Type B pancreatic cell (in vitro differentiated cells): ENCODE measurements at regions not wholly inside any gene's neighbourhood (a gene's known extent, or its start where the extent isn't known, plus 50 kb on each side); places are given as distances from the start of the nearest gene placed in this dataset.
"Not testable (repeated sequence)": the region's sequence is repeated elsewhere in the genome, so short reads cannot be mapped to it uniquely, and the experiment has no call there.

Source experiments
- DNase-seq: peaks from one replicate; pipeline ENCODE4 v3.0.0; 2021; ENCODE audit warnings: mixed read lengths; ENCODE audit not compliant: unreplicated experiment; ENCODE audit errors: extremely low spot score
- H3K27ac Mint-ChIP-seq: 2 replicates; pipeline ENCODE4 v1.8.0; 2021; ENCODE audit warnings: mild to moderate bottlenecking, mixed read lengths
- H3K27me3 Mint-ChIP-seq: 2 replicates; pipeline ENCODE4 v1.8.0; 2021; ENCODE audit warnings: mixed read lengths
- H3K36me3 Mint-ChIP-seq: 2 replicates; pipeline ENCODE4 v1.8.0; 2021; ENCODE audit warnings: mixed read lengths
- H3K4me1 Mint-ChIP-seq: one replicate; pipeline ENCODE4 v1.8.0; 2021; ENCODE audit warnings: mixed read lengths; ENCODE audit not compliant: unreplicated experiment
- H3K4me3 Mint-ChIP-seq: 2 replicates; pipeline ENCODE4 v1.8.0; 2021; ENCODE audit warnings: mild to moderate bottlenecking, mixed read lengths
- H3K9me3 Mint-ChIP-seq: 2 replicates; pipeline ENCODE4 v1.8.0; 2021; ENCODE audit warnings: mixed read lengths
- TF ChIP-seq, protein P1 (sequence below): fragments of 200-600 bp; sonication (generic); conservative IDR thresholded peaks from 2 replicates; pipeline ENCODE4 v1.5.0; 2021; ENCODE audit warnings: antibody characterized with exemption, mild to moderate bottlenecking

- no peaks in the 10 kb centered on the region for H3K9me3 Mint-ChIP-seq
- H3K4me1 Mint-ChIP-seq, result no peaks in the 10 kb centered on the region
- no peaks in the 10 kb centered on the region for H3K36me3 Mint-ChIP-seq
- no peak for DNase-seq
- H3K27me3 Mint-ChIP-seq, result no peaks in the 10 kb centered on the region
- TF ChIP-seq, protein P1, sequence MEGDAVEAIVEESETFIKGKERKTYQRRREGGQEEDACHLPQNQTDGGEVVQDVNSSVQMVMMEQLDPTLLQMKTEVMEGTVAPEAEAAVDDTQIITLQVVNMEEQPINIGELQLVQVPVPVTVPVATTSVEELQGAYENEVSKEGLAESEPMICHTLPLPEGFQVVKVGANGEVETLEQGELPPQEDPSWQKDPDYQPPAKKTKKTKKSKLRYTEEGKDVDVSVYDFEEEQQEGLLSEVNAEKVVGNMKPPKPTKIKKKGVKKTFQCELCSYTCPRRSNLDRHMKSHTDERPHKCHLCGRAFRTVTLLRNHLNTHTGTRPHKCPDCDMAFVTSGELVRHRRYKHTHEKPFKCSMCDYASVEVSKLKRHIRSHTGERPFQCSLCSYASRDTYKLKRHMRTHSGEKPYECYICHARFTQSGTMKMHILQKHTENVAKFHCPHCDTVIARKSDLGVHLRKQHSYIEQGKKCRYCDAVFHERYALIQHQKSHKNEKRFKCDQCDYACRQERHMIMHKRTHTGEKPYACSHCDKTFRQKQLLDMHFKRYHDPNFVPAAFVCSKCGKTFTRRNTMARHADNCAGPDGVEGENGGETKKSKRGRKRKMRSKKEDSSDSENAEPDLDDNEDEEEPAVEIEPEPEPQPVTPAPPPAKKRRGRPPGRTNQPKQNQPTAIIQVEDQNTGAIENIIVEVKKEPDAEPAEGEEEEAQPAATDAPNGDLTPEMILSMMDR, result no peak
- no peak overlapping the region for H3K4me3 Mint-ChIP-seq
- H3K27ac Mint-ChIP-seq, result no peak overlapping the region
These were observed 928.9 kb upstream of the C9orf72 start for GRCh38 chr9:28502189-28502588.

DNA sequence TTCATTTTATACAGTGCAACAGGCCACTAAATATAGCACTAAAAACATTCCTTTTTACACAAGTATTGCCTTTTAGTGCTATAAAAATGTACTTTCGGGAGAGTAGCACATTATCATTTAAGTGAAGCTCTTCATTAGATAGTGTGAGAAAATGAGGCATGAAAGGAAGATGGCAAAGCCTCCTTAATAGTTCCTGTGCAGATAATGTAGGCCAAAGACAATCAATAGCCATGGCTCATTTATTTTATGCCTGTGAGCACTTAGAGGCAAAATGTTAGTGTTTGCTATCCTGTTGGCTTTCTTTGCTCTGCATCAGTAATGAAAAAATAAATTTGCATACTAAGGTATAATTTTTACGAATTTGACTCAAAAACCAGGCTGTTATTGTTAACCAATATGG lies 929.5 kb upstream of the C9orf72 start:
- Mint-ChIP-seq H3K27me3 (no peaks in the 10 kb centered on the region), H3K4me3 (no peak overlapping the region), H3K9me3 (no peaks in the 10 kb centered on the region), H3K27ac (no peak overlapping the region), H3K36me3 (no peaks in the 10 kb centered on the region), H3K4me1 (no peaks in the 10 kb centered on the region)
- DNase-seq, result no peak
- TF ChIP-seq, protein P1, result no peak

- Mint-ChIP-seq H3K36me3 (no peaks in the 10 kb centered on the region), H3K4me3 (no peak overlapping the region), H3K9me3 (no peaks in the 10 kb centered on the region), H3K4me1 (no peaks in the 10 kb centered on the region), H3K27ac (no peak overlapping the region), H3K27me3 (no peaks in the 10 kb centered on the region)
- no peak for DNase-seq
- TF ChIP-seq, protein P1, result no peak
These were observed 930.3 kb upstream of the C9orf72 start for GRCh38 chr9:28503573-28503972.

- no peaks in the 10 kb centered on the region for H3K36me3 Mint-ChIP-seq
- no peaks in the 10 kb centered on the region for H3K27me3 Mint-ChIP-seq
- no peak overlapping the region for H3K4me3 Mint-ChIP-seq
- H3K9me3 Mint-ChIP-seq, result no peaks in the 10 kb centered on the region
- DNase-seq, result no peak
- H3K27ac Mint-ChIP-seq, result no peak overlapping the region
- TF ChIP-seq, protein P1, result no peak
- no peaks in the 10 kb centered on the region for H3K4me1 Mint-ChIP-seq
These were observed 945.2 kb upstream of the C9orf72 start for GRCh38 chr9:28518439-28518838.

DNA sequence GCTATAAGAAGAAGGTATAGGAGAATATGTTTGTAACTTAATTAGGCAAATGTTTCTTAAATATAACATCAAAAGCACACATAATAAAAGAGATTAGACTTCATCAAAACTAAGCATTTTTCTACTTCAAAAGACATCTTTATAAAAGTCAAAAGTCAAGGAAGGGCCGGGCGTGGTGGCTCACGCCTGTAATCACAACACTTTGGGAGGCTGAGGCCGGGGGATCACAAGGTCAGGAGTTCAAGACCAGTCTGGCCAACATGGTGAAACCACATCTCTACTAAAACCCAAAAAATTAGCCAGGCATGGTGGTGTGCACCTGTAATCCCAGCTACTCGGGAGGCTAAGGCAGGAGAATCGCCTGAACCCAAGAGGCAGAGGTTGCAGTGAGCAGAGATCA lies 951.0 kb upstream of the C9orf72 start:
- DNase-seq, H3K36me3 Mint-ChIP-seq, H3K4me3 Mint-ChIP-seq, H3K27me3 Mint-ChIP-seq, H3K27ac Mint-ChIP-seq, H3K4me1 Mint-ChIP-seq, H3K9me3 Mint-ChIP-seq: not testable (repeated sequence)

DNA sequence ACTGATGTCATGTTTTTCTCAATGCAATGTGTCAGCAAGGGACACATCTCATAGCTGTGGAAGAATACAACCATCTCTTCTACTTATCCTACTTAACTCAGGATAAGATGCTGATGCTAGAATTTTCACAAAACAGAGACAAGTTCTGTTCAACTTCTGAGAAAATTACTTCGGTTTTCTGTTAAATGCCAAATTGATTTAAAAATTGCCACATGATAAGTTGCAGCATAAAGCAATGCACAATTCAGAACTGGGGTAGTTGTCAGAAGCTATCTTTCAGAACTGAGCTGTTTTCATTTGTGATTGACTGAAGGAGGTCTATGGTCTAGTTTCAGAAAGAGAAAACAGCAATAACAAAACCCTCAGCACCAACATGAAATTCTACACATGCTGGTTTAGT lies 954.8 kb upstream of the C9orf72 start:
- Mint-ChIP-seq H3K9me3 (no peaks in the 10 kb centered on the region), H3K27me3 (no peaks in the 10 kb centered on the region), H3K4me1 (no peaks in the 10 kb centered on the region), H3K27ac (no peak overlapping the region), H3K4me3 (no peak overlapping the region), H3K36me3 (no peaks in the 10 kb centered on the region)
- no peak for DNase-seq
- TF ChIP-seq, protein P1, result no peak
